Gastrocnemius medialis (tissue), 4 donors: ENCODE measurements at regions not wholly inside any gene's neighbourhood (a gene's known extent, or its start where the extent isn't known, plus 50 kb on each side); places are given as distances from the start of the nearest gene placed in this dataset.

Experiments
- POLR2A ChIP-seq, 2 donors: fragments of 450-650 bp; IDR thresholded peaks; one replicate each; pipeline ENCODE4 v1.6.1; 2017; ENCODE audit warnings: antibody characterized with exemption in 2 of 2, mild to moderate bottlenecking in 2 of 2, moderate library complexity in 2 of 2
- TF ChIP-seq, protein P1 (sequence below), 5 experiments: fragments of 450-650 bp in 3 of 5; fragments of 200-600 bp in 2 of 5; sonication (generic) in 2 of 5; IDR thresholded peaks in 4 of 5; conservative IDR thresholded peaks in 1 of 5; 1 replicate in 4 of 5; 2 replicates in 1 of 5; pipeline ENCODE4 v1.5.1; 2016 to 2019; ENCODE audit warnings: antibody characterized with exemption in 5 of 5, mild to moderate bottlenecking in 3 of 5, moderate library complexity in 3 of 5

DNA sequence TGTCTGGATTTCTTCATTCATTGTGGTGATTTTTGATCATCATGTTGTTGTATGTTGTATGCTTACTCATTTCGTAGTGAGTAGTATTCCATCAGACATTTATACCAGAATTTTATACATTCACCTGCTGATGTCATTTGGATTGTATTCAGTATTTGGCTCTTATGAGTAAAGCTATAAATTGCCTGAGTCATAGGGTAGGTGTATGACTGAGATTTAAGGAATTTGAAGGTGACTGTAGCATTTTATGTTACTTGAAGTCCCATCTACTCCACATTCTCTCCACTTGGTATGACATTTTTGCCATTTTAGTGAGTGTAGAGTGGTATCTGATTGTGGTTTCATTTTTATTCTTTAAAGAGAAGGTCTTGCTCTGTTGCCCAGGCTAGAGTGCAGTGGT, 548.2 kb downstream of the TBC1D22A start:
- TF ChIP-seq, protein P1, sequence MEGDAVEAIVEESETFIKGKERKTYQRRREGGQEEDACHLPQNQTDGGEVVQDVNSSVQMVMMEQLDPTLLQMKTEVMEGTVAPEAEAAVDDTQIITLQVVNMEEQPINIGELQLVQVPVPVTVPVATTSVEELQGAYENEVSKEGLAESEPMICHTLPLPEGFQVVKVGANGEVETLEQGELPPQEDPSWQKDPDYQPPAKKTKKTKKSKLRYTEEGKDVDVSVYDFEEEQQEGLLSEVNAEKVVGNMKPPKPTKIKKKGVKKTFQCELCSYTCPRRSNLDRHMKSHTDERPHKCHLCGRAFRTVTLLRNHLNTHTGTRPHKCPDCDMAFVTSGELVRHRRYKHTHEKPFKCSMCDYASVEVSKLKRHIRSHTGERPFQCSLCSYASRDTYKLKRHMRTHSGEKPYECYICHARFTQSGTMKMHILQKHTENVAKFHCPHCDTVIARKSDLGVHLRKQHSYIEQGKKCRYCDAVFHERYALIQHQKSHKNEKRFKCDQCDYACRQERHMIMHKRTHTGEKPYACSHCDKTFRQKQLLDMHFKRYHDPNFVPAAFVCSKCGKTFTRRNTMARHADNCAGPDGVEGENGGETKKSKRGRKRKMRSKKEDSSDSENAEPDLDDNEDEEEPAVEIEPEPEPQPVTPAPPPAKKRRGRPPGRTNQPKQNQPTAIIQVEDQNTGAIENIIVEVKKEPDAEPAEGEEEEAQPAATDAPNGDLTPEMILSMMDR (IDR thresholded peaks at IDR 0.05 in 4 of 5, conservative IDR thresholded peaks at IDR 0.05 in 1 of 5) = no peak
- TF ChIP-seq POLR2A (IDR thresholded peaks at IDR 0.05) = no peak
